RWPE2 (cell line): ENCODE measurements at regions not wholly inside any gene's neighbourhood (a gene's known extent, or its start where the extent isn't known, plus 50 kb on each side); places are given as distances from the start of the nearest gene placed in this dataset.

Source experiments
- ATAC-seq: fragments of 200-7000 bp; cut with Tn5 transposase; 3 replicates; pipeline ENCODE4 v1.9.1; 2021; ENCODE audit warnings: low read depth
- DNase-seq: peaks from one replicate; pipeline ENCODE4 v3.0.0-alpha.2; 2020; ENCODE audit warnings: low spot score
- H3K27ac ChIP-seq: fragments of 450-650 bp; 2 replicates; pipeline ENCODE4 v1.5.1; 2017; ENCODE audit warnings: mild to moderate bottlenecking; ENCODE audit not compliant: poor library complexity, severe bottlenecking
- H3K27me3 ChIP-seq: fragments of 250-450 bp; sonication (Bioruptor Pico); 2 replicates; pipeline ENCODE4 v1.5.1; 2021; ENCODE audit warnings: mild to moderate bottlenecking, moderate library complexity; ENCODE audit not compliant: insufficient read depth, poor library complexity, severe bottlenecking
- H3K36me3 ChIP-seq: fragments of 250-450 bp; sonication (Bioruptor Pico); 2 replicates; pipeline ENCODE4 v1.5.1; 2020; ENCODE audit warnings: low read depth, mild to moderate bottlenecking, moderate library complexity
- H3K4me1 ChIP-seq: fragments of 250-450 bp; sonication (Bioruptor Pico); 2 replicates; pipeline ENCODE4 v1.5.1; 2021; ENCODE audit warnings: mild to moderate bottlenecking, moderate library complexity; ENCODE audit not compliant: insufficient read depth, poor library complexity, severe bottlenecking
- H3K4me3 ChIP-seq: fragments of 250-450 bp; sonication (Bioruptor Pico); 2 replicates; pipeline ENCODE4 v1.5.1; 2021; ENCODE audit warnings: mild to moderate bottlenecking, moderate library complexity; ENCODE audit not compliant: severe bottlenecking
- H3K9me3 ChIP-seq: fragments of 250-450 bp; sonication (Bioruptor Pico); 2 replicates; pipeline ENCODE4 v1.5.1; 2021; ENCODE audit warnings: mild to moderate bottlenecking, moderate library complexity; ENCODE audit not compliant: severe bottlenecking
- CTCF ChIP-seq: fragments of 450-650 bp; IDR thresholded peaks from one replicate; pipeline ENCODE4 v1.5.1; 2017; ENCODE audit warnings: mild to moderate bottlenecking, moderate library complexity; ENCODE audit not compliant: poor library complexity, severe bottlenecking

GRCh38 chr1:109814993-109815786, 51.5 kb upstream of the EPS8L3 start:
- Histone ChIP-seq H3K4me1 (no peaks in the 10 kb centered on the region), H3K27me3 (no peaks in the 10 kb centered on the region), H3K9me3 (no peaks in the 10 kb centered on the region), H3K4me3 (no peak overlapping the region), H3K27ac (no peak overlapping the region), H3K36me3 (no peaks in the 10 kb centered on the region)
- no peak for DNase-seq
- no peak for TF ChIP-seq CTCF
- no peak for ATAC-seq

GRCh38 chr1:109814223-109814622, 50.5 kb upstream of the EPS8L3 start:
- TF ChIP-seq CTCF: no peak
- ATAC-seq: no peak
- Histone ChIP-seq H3K4me3 (no peak overlapping the region), H3K27ac (no peak overlapping the region), H3K9me3 (no peaks in the 10 kb centered on the region), H3K4me1 (no peaks in the 10 kb centered on the region), H3K27me3 (no peaks in the 10 kb centered on the region), H3K36me3 (no peaks in the 10 kb centered on the region)
- no peak for DNase-seq
